GM12878 (cell line): ENCODE measurements at regions not wholly inside any gene's neighbourhood (a gene's known extent, or its start where the extent isn't known, plus 50 kb on each side); places are given as distances from the start of the nearest gene placed in this dataset.
A peak's percentile ranks its signal among the peaks of the same experiment; 100 is the strongest.

Source experiments
- ATF7 ChIP-seq: fragments of 450-650 bp; IDR thresholded peaks from 2 replicates; pipeline ENCODE4 v1.6.1; 2016; ENCODE audit warnings: low read depth, mild to moderate bottlenecking
- CBFB ChIP-seq: IDR thresholded peaks from 2 replicates; pipeline ENCODE4 v1.6.1; 2016; ENCODE audit warnings: antibody characterized with exemption, low read depth
- CREM ChIP-seq: IDR thresholded peaks from 2 replicates; pipeline ENCODE4 v1.6.1; 2014; ENCODE audit warnings: antibody characterized with exemption, low read depth
- EP300 ChIP-seq, 2 experiments: fragments of 150-350 bp in 1 of 2; IDR thresholded peaks; 2 replicates each; pipeline ENCODE4 v1.6.1; 2011 to 2012; ENCODE audit warnings: low read depth in 2 of 2, low read length in 2 of 2, borderline replicate concordance in 1 of 2, improper control_type of control experiment in 1 of 2, inconsistent platforms in 1 of 2; ENCODE audit not compliant: control insufficient read depth in 1 of 2
- IRF4 ChIP-seq: IDR thresholded peaks from 2 replicates; pipeline ENCODE4 v1.6.1; 2011; ENCODE audit warnings: low read depth, low read length
- JUNB ChIP-seq: IDR thresholded peaks from 2 replicates; pipeline ENCODE4 v1.6.1; 2016; ENCODE audit warnings: antibody characterized with exemption, mild to moderate bottlenecking
- KAT2A ChIP-seq: conservative IDR thresholded peaks from 2 replicates; pipeline ENCODE4 v1.6.1; 2011; ENCODE audit warnings: low read depth, low read length; ENCODE audit not compliant: control insufficient read depth
- KDM1A ChIP-seq: fragments of 200-600 bp; sonication (generic); IDR thresholded peaks from 2 replicates; pipeline ENCODE4 v1.6.1; 2016; ENCODE audit warnings: borderline replicate concordance
- LARP7 ChIP-seq: fragments of 450-650 bp; IDR thresholded peaks from 2 replicates; pipeline ENCODE4 v1.6.1; 2017; ENCODE audit warnings: mild to moderate bottlenecking
- MTA2 ChIP-seq: fragments of 450-650 bp; IDR thresholded peaks from 2 replicates; pipeline ENCODE4 v1.6.1; 2016; ENCODE audit warnings: low read depth, mild to moderate bottlenecking, moderate library complexity
- MXI1 ChIP-seq: fragments of 150-350 bp; IDR thresholded peaks from 2 replicates; pipeline ENCODE4 v1.6.1; 2011; ENCODE audit warnings: low read depth, mild to moderate bottlenecking, inconsistent platforms, low read length, improper control_type of control experiment
- MYB ChIP-seq: fragments of 150-350 bp; IDR thresholded peaks from 2 replicates; pipeline ENCODE4 v1.6.1; 2014; ENCODE audit warnings: mild to moderate bottlenecking, low read depth, low read length, borderline replicate concordance
- NFYA ChIP-seq: IDR thresholded peaks from 2 replicates; pipeline ENCODE4 v1.6.1; 2011; ENCODE audit warnings: low read depth, mild to moderate bottlenecking, low read length, improper control_type of control experiment, borderline replicate concordance
- NFYB ChIP-seq: IDR thresholded peaks from 2 replicates; pipeline ENCODE4 v1.6.1; 2011; ENCODE audit warnings: low read depth, mild to moderate bottlenecking, low read length, improper control_type of control experiment, moderate library complexity; ENCODE audit not compliant: insufficient read depth
- NKRF ChIP-seq: fragments of 450-650 bp; conservative IDR thresholded peaks from 2 replicates; pipeline ENCODE4 v1.6.1; 2017; ENCODE audit warnings: mild to moderate bottlenecking, moderate library complexity
- NR2C2 ChIP-seq: IDR thresholded peaks from 2 replicates; pipeline ENCODE4 v1.6.1; 2011; ENCODE audit warnings: borderline replicate concordance, low read depth; ENCODE audit not compliant: control insufficient read depth, insufficient read length
- RB1 ChIP-seq: fragments of 450-650 bp; formaldehyde crosslinking; IDR thresholded peaks from 2 replicates; pipeline ENCODE4 v1.6.1; 2017; ENCODE audit warnings: mild to moderate bottlenecking, borderline replicate concordance
- SIN3A ChIP-seq: IDR thresholded peaks from 2 replicates; pipeline ENCODE4 v1.6.1; 2012; ENCODE audit warnings: low read depth, low read length, improper control_type of control experiment
- SIX5 ChIP-seq: IDR thresholded peaks from 2 replicates; pipeline ENCODE4 v1.6.1; 2011; ENCODE audit warnings: mild to moderate bottlenecking, low read depth, low read length, moderate library complexity; ENCODE audit not compliant: severe bottlenecking
- SMAD5 ChIP-seq: IDR thresholded peaks from 2 replicates; pipeline ENCODE4 v1.6.1; 2016; ENCODE audit warnings: antibody characterized with exemption, low read depth
- SMC3 ChIP-seq: IDR thresholded peaks from 2 replicates; pipeline ENCODE4 v1.6.1; 2011; ENCODE audit warnings: low read length, improper control_type of control experiment, borderline replicate concordance
- TARDBP ChIP-seq: IDR thresholded peaks from 2 replicates; pipeline ENCODE4 v1.6.1; 2016; ENCODE audit warnings: borderline replicate concordance
- YY1 ChIP-seq: IDR thresholded peaks from 2 replicates; pipeline ENCODE4 v1.6.1; 2011; ENCODE audit warnings: low read depth, mild to moderate bottlenecking, low read length
- ZNF217 ChIP-seq: fragments of 450-650 bp; IDR thresholded peaks from 2 replicates; pipeline ENCODE4 v1.6.1; 2017; ENCODE audit warnings: antibody characterized with exemption, mild to moderate bottlenecking
- ZSCAN29 ChIP-seq: fragments of 450-650 bp; IDR thresholded peaks from 2 replicates; pipeline ENCODE4 v1.6.1; 2017; ENCODE audit warnings: mild to moderate bottlenecking, moderate library complexity
- TF ChIP-seq, protein P1 (sequence below): IDR thresholded peaks from 2 replicates; pipeline ENCODE4 v1.6.1; 2012; ENCODE audit warnings: mild to moderate bottlenecking, low read depth, low read length
- TF ChIP-seq, protein P2 (sequence below): IDR thresholded peaks from 2 replicates; pipeline ENCODE4 v1.6.1; 2012; ENCODE audit warnings: low read depth, low read length, improper control_type of control experiment

DNA sequence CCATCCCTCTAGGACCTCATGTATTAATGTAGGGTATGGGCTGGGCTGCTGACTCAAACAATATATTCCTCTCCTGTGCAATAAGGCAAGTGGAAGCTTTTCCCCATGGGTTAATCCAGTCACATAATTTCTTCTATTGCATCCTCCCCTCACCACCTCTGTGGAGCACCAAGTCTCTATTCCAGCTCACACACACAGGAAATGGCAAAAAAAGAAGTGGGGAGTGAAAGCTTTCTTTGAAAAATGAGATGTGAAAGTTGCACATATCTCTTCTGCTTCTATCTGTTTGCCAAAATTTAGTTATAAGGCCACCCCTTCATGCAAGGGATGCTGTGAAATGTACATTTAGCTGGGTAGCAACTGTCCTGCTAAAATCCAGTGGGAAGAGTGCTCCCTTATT, 121.3 kb downstream of the CDC42EP3 start (continued):
- TF ChIP-seq EP300 (IDR thresholded peaks at IDR 0.05; ENCODE audit: borderline replicate concordance in 1 of 2, control insufficient read depth in 1 of 2, low read depth in 2 of 2, low read length in 2 of 2) (no peak), LARP7 (no peak), MXI1 (no peak), MYB (no peak), NKRF (no peak), SMAD5 (no peak), ZSCAN29 (no peak), MTA2 (0 out of 2 replicates have a peak, but pooled peaks have one; percentile 13), KAT2A (no peak), SIX5 (no peak), RB1 (no peak), JUNB (0 out of 2 replicates have a peak, but pooled peaks have one; percentile 10), NFYA (no peak), NR2C2 (no peak), ATF7 (no peak), SMC3 (no peak), NFYB (no peak), TARDBP (no peak), ZNF217 (0 out of 2 replicates have a peak, but pooled peaks have one; percentile 40), CBFB (no peak), IRF4 (0 out of 2 replicates have a peak, but pooled peaks have one; percentile 37), KDM1A (no peak), SIN3A (no peak), YY1 (no peak), CREM (no peak)
- TF ChIP-seq, protein P1, sequence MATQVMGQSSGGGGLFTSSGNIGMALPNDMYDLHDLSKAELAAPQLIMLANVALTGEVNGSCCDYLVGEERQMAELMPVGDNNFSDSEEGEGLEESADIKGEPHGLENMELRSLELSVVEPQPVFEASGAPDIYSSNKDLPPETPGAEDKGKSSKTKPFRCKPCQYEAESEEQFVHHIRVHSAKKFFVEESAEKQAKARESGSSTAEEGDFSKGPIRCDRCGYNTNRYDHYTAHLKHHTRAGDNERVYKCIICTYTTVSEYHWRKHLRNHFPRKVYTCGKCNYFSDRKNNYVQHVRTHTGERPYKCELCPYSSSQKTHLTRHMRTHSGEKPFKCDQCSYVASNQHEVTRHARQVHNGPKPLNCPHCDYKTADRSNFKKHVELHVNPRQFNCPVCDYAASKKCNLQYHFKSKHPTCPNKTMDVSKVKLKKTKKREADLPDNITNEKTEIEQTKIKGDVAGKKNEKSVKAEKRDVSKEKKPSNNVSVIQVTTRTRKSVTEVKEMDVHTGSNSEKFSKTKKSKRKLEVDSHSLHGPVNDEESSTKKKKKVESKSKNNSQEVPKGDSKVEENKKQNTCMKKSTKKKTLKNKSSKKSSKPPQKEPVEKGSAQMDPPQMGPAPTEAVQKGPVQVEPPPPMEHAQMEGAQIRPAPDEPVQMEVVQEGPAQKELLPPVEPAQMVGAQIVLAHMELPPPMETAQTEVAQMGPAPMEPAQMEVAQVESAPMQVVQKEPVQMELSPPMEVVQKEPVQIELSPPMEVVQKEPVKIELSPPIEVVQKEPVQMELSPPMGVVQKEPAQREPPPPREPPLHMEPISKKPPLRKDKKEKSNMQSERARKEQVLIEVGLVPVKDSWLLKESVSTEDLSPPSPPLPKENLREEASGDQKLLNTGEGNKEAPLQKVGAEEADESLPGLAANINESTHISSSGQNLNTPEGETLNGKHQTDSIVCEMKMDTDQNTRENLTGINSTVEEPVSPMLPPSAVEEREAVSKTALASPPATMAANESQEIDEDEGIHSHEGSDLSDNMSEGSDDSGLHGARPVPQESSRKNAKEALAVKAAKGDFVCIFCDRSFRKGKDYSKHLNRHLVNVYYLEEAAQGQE: no peak
- TF ChIP-seq, protein P2, sequence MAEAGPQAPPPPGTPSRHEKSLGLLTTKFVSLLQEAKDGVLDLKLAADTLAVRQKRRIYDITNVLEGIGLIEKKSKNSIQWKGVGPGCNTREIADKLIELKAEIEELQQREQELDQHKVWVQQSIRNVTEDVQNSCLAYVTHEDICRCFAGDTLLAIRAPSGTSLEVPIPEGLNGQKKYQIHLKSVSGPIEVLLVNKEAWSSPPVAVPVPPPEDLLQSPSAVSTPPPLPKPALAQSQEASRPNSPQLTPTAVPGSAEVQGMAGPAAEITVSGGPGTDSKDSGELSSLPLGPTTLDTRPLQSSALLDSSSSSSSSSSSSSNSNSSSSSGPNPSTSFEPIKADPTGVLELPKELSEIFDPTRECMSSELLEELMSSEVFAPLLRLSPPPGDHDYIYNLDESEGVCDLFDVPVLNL: no peak
